HG02678 (cell line): ENCODE measurements at regions not wholly inside any gene's neighbourhood (a gene's known extent, or its start where the extent isn't known, plus 50 kb on each side); places are given as distances from the start of the nearest gene placed in this dataset.
"Not testable (repeated sequence)": the region's sequence is repeated elsewhere in the genome, so short reads cannot be mapped to it uniquely, and the experiment has no call there.

Experiments used
- ATAC-seq: cut with Tn5 transposase; IDR thresholded peaks from one replicate; pipeline ENCODE4 v1.9.1; 2021; ENCODE audit warnings: mild to moderate bottlenecking, moderate library complexity; ENCODE audit not compliant: unreplicated experiment

- ATAC-seq = no peak
Observed at GRCh38 chr4:141518222-141518621, 118.2 kb upstream of the IL15 start.

DNA sequence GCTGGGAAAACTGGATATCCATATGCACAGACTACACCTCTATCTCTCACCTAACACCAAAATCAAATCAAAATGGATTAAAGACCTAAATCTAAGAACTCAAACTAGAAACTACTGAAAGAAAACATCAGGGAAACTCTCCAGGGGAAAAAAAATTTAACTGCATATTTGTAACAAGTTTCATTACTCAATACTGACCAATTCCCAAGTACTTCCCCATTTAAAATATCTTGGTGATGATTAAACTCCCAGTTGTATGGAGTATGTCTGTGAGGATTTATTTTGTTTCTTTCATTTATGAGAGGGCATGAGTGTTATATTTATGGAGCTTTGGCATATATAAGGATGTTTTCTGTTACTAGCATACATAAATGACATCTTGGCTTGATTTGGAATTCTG is 112.3 kb upstream of the IL15 start:
- no peak for ATAC-seq

- no peak for ATAC-seq
Observed at GRCh38 chr4:141524841-141525240, 111.5 kb upstream of the IL15 start.

DNA sequence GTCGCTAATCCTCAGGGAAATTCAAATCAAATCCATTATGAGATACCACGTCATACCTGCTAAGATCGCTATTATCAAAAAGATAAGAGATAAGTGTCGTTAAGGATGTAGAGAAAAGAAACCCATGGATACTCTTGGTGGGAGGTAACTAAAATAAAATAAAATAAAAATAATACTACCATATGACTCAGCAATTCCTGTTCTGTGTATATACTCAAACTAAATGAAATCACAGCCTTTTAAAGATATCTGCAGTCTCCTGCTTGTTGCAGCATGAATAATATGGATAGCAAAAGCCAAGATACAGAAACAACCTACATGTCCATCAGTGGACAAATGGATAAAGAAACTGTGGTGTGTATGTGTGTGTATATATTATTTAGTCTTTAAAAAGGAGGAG is 105.8 kb upstream of the IL15 start:
- ATAC-seq = no peak

DNA sequence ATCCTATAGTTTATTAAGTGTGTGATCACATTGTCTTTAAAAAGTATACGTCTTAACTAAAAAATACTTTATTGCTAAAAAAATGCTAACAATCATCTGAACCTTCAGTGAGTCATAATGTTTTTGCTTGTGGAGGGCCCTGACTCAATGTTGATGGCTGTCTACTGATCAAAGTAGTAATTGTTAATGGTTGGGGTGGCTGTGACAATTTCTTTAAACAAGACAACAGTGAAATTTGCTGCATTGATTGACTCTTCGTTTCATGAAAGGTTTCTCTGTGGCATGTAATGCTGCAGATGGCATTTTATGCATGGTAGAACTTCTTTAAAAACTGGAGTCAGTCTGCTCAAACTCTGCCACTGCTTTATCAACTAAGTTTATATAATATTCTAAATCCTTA is 101.4 kb upstream of the IL15 start:
- no peak for ATAC-seq

- no peak for ATAC-seq
Observed at GRCh38 chr4:141538001-141538400, 98.4 kb upstream of the IL15 start.

DNA sequence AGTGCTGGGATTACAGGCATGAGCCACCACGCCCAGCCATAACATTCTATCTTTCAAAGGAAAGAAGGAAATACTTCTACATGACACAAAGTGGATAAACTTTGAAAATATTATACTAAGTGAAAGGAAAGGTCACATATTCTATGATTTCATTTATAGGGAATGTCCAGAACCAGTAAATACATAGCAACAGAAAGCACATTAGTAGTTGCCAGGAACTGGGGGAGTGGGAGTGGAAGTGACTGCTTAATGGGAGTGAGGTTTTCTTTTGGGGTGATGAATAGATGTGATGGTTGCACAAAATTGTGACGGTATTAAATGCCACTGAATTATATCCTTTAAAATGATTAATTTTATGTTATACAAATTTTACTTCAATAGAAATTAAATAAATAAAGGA is 95.7 kb upstream of the IL15 start:
- ATAC-seq = no peak

DNA sequence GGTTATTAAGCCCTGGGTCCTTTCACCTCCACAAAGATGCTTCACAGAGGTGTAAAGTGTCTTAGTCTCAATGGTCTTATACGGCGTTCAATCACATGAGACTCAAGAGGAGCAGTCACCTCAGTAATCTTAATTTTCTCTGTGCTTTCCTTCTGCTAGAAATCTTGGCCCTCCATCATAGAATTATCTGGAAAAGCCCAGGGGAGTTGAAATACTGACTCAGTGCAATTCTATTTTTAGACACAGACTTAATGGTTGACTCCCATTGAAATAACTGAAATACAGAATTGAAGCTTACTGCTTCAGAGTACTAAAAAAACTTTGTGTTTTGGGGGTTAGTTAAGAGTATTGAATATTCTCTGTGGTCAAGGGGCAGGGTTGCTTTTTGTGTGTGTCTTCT is 94.5 kb upstream of the IL15 start:
- ATAC-seq = no peak

DNA sequence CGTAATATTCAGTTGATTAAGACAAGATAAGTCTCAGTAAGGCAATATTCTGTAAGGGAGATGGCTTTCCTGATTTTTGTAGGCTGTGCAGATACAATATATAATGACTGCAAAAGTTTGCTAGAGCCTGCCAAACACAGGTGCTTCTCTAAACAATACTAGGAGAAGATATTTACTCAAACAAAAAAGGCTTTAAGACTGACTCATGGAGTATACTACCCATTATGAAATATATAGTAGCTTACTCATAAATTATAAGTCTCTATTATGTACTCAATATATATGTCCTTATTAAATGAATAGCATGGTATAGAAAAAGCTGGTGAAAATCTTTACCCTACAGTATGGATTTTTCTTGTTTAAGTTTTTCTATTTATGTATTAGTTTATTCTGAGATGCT is 93.2 kb upstream of the IL15 start:
- no peak for ATAC-seq

- ATAC-seq = no peak
Observed at GRCh38 chr4:141543706-141544105, 92.7 kb upstream of the IL15 start.

DNA sequence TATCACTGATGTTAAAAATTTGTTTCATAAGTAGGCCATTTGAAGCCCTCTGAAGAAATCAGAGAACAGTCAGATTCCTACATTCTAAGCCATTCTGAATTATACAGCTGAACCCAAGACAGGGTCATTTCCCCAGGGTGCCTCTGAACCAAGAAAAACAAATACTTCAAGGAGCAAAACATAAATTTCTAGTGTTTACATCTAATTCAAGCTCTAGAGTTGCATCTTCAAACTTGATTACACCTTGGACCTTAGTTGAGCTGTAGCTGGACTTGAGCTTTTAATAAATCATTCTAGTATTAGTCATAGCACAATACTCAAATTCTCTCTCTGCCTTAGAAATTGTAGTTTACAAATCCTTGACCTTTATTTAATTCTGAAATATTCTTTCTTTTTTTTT is 87.6 kb upstream of the IL15 start:
- no peak for ATAC-seq

DNA sequence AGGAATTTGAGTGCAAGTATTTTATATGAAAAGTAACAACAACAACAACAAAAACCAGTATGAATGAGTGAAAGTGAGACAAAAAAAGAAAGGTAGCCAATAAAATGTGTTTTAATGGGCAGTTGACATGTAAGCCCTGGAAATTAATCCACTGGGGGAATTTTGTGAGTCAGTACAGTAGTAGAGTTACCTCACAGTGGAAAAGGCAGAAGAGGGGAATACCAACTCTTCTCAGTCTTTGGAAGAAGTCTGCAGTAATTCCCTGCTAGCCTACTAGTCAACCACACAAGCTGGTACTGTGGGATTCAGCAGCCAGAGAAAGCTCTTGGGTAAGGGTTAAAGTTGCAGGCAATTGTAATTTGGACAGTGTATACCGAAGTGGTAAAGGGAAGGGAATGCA is 76.3 kb upstream of the IL15 start:
- ATAC-seq = peak; percentile 71

DNA sequence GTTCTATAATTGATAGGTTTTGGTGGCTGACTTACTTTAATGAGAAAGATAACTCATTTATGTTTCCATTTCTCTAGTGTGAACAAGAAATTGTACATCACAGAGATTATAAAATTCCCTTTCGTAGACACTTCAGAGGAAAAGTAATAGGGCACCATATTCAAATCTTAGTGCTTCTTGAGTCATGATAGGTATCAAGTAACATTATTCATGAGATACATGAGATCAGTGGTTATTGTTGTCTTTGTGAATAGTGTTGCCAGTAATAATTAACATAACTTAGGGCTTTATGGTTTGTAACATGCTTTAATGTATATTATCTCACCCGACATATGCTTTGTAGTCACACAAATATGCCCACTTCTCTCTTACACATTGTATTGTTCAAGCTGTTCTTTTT is 73.7 kb upstream of the IL15 start:
- no peak for ATAC-seq

DNA sequence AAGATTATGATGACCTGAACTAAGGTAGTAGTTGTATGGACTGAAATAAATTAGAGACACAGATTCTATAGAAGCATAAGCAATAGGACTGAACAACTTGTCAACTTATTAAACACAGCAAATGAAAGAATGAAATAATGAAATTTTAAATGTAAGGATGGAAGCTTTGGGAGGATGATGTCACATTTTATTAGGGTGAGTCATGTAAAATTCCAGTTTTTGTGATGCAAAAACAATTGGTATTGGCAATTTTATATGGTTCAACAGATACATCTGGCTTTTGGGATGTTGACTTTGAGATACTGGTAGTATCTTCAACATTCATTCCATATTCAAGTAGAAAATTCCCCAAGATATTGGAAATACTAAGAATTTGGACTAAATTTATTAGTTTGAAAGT is 72.7 kb upstream of the IL15 start:
- ATAC-seq = no peak

GRCh38 chr4:141564961-141565360 is 71.4 kb upstream of the IL15 start:
- not testable (repeated sequence) for ATAC-seq

- no peak for ATAC-seq
Observed at GRCh38 chr4:141565379-141566089, 70.8 kb upstream of the IL15 start.

GRCh38 chr4:141567326-141567915 is 69.0 kb upstream of the IL15 start:
- ATAC-seq = no peak

DNA sequence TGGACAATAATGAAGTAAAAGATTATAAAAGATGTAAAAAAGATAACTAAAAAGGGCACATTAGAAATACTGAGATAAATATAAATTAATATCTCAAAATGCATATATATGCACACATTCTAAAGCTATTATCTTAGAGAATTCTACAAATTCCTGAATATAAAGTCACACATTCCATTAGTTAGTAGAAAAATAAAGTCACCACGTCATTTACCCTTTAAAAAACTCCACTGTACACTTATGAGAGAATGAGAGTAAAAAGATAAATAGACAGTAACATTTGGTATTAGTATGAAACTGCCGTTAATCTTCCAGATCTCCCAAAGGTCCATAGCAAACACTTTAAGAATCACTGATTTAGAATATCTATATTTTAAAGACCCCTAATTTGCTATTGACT is 67.2 kb upstream of the IL15 start:
- no peak for ATAC-seq

GRCh38 chr4:141570290-141570689 is 66.1 kb upstream of the IL15 start:
- ATAC-seq = no peak

DNA sequence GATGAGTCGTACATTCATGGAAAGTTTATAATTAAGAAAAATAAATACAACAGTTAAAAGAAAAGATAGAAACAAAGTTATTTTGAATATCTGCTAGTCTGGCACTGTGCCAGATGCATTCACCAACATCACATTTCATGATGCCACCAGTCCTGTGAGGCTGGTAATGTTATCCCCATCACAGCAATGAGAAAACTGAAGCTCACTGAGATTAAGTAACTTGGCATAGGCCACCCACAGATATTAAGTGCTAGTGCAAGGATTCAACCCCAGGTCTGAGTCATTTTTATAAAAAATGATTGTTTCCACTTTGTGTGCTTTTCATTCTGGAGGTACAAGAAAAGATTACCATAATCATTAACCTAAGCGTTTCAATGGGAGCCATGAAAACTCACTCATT is 65.0 kb upstream of the IL15 start:
- ATAC-seq = no peak

DNA sequence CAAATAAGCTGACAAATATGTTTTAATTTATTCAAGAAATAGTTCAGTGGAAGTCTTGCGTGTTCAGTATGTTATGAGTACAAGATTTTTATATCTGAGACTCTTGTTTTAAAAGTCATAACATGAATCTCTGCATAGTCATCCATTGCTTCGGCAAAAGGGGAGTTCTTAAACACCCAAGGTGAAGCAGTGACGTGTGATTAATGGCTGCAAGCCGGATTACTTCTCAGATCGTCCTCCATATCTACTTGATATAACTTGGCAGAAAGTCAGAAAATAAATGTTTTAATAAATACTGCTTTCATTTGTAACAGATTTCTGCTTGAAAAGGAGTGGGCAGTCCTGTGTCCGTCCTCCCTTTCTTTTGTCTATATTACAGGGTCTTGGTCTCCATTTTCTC is 64.6 kb upstream of the IL15 start:
- no peak for ATAC-seq

GRCh38 chr4:141573678-141574077 is 62.7 kb upstream of the IL15 start:
- ATAC-seq = no peak

DNA sequence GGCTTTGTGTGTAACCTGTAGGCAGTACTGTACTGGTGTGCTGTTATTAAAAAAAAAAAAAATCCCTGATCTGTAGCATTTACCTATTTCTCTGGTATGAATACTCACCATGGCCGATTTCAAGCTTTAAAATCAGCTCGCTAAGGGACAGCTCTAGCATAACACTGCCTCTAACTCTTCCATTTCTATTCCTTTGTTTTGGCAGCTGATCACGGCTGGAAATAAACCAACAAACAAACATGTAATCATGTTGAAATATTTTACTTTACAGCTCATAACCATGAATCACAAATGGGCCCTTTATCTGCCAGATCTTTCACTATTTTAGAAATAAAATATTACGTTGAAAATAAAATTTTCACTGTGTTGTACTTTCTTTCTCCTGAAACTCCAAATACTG is 60.5 kb upstream of the IL15 start:
- no peak for ATAC-seq
